Osteocyte (in vitro differentiated cells): ENCODE measurements at regions not wholly inside any gene's neighbourhood (a gene's known extent, or its start where the extent isn't known, plus 50 kb on each side); places are given as distances from the start of the nearest gene placed in this dataset.

Experiments
- DNase-seq: peaks from one replicate; pipeline ENCODE4 v3.0.0; 2021; ENCODE audit warnings: mixed read lengths; ENCODE audit not compliant: unreplicated experiment; ENCODE audit errors: extremely low spot score
- H3K27ac Mint-ChIP-seq: one replicate; pipeline ENCODE4 v1.8.0; 2021; ENCODE audit warnings: mild to moderate bottlenecking, mixed read lengths; ENCODE audit not compliant: unreplicated experiment
- H3K27me3 Mint-ChIP-seq: one replicate; pipeline ENCODE4 v1.8.0; 2021; ENCODE audit warnings: mixed read lengths; ENCODE audit not compliant: unreplicated experiment
- H3K36me3 Mint-ChIP-seq: one replicate; pipeline ENCODE4 v1.8.0; 2021; ENCODE audit warnings: mixed read lengths; ENCODE audit not compliant: unreplicated experiment
- H3K4me1 Mint-ChIP-seq: one replicate; pipeline ENCODE4 v1.8.0; 2021; ENCODE audit warnings: mixed read lengths; ENCODE audit not compliant: unreplicated experiment
- H3K4me3 Mint-ChIP-seq: one replicate; pipeline ENCODE4 v1.8.0; 2021; ENCODE audit warnings: mild to moderate bottlenecking, moderate library complexity, mixed read lengths; ENCODE audit not compliant: unreplicated experiment
- H3K9me3 Mint-ChIP-seq: one replicate; pipeline ENCODE4 v1.8.0; 2021; ENCODE audit warnings: mixed read lengths; ENCODE audit not compliant: unreplicated experiment
- CTCF ChIP-seq: fragments of 200-600 bp; sonication (generic); IDR thresholded peaks from 2 replicates; pipeline ENCODE4 v1.5.0; 2021; ENCODE audit warnings: antibody characterized with exemption, mild to moderate bottlenecking, moderate library complexity

- no peak for DNase-seq
- H3K27me3 Mint-ChIP-seq, result no peaks in the 10 kb centered on the region
- no peaks in the 10 kb centered on the region for H3K4me1 Mint-ChIP-seq
- no peaks in the 10 kb centered on the region for H3K9me3 Mint-ChIP-seq
- H3K4me3 Mint-ChIP-seq, result no peak overlapping the region
- TF ChIP-seq CTCF, result no peak
- no peak overlapping the region for H3K27ac Mint-ChIP-seq
- H3K36me3 Mint-ChIP-seq, result no peaks in the 10 kb centered on the region
These were observed 858.0 kb upstream of the SLITRK5 start for GRCh38 chr13:86813198-86813597.

GRCh38 chr13:86825410-86825809, 845.8 kb upstream of the SLITRK5 start:
- Mint-ChIP-seq H3K9me3 (no peaks in the 10 kb centered on the region), H3K36me3 (no peaks in the 10 kb centered on the region), H3K27ac (no peak overlapping the region), H3K4me3 (no peak overlapping the region), H3K27me3 (peaks cover 3% of the 10 kb centered on the region), H3K4me1 (no peaks in the 10 kb centered on the region)
- TF ChIP-seq CTCF, result no peak
- DNase-seq, result no peak

- no peaks in the 10 kb centered on the region for H3K9me3 Mint-ChIP-seq
- H3K4me3 Mint-ChIP-seq, result no peak overlapping the region
- no peak for TF ChIP-seq CTCF
- peaks cover 3% of the 10 kb centered on the region for H3K27me3 Mint-ChIP-seq
- DNase-seq, result no peak
- H3K27ac Mint-ChIP-seq, result no peak overlapping the region
- H3K4me1 Mint-ChIP-seq, result no peaks in the 10 kb centered on the region
- no peaks in the 10 kb centered on the region for H3K36me3 Mint-ChIP-seq
These were observed 844.9 kb upstream of the SLITRK5 start for GRCh38 chr13:86826232-86826631.

- no peak for DNase-seq
- Mint-ChIP-seq H3K9me3 (no peaks in the 10 kb centered on the region), H3K36me3 (no peaks in the 10 kb centered on the region), H3K4me3 (no peak overlapping the region), H3K4me1 (no peaks in the 10 kb centered on the region), H3K27ac (no peak overlapping the region), H3K27me3 (peaks cover 3% of the 10 kb centered on the region)
- TF ChIP-seq CTCF, result no peak
These were observed 841.1 kb upstream of the SLITRK5 start for GRCh38 chr13:86830046-86830445.

- DNase-seq, result no peak
- no peak for TF ChIP-seq CTCF
These were observed 840.1 kb upstream of the SLITRK5 start for GRCh38 chr13:86831084-86831483.

More at GRCh38 chr13:86831084-86831483, 840.1 kb upstream of the SLITRK5 start:
- H3K4me1 Mint-ChIP-seq, result no peaks in the 10 kb centered on the region
- H3K36me3 Mint-ChIP-seq, result no peaks in the 10 kb centered on the region
- no peak overlapping the region for H3K4me3 Mint-ChIP-seq
- H3K9me3 Mint-ChIP-seq, result no peaks in the 10 kb centered on the region
- no peak overlapping the region for H3K27ac Mint-ChIP-seq
- peaks cover 3% of the 10 kb centered on the region for H3K27me3 Mint-ChIP-seq
